Tibial artery (tissue), 4 donors: ENCODE measurements at regions not wholly inside any gene's neighbourhood (a gene's known extent, or its start where the extent isn't known, plus 50 kb on each side); places are given as distances from the start of the nearest gene placed in this dataset.

ENCODE experiments used
- DNase-seq, 2 donors: peaks; one replicate each; pipeline ENCODE4 v3.0.0-alpha.2; 2019
- H3K27ac ChIP-seq, 2 donors: fragments of 200-600 bp; sonication (generic) in 1 of 2; 1 replicate in 1 of 2; 2 replicates in 1 of 2; pipeline ENCODE4 v1.5.1; 2018 to 2019; ENCODE audit warnings: mild to moderate bottlenecking in 1 of 2
- H3K27me3 ChIP-seq, 2 donors: fragments of 200-600 bp; sonication (generic) in 1 of 2; one replicate each; pipeline versions ENCODE4 v1.5.1 to v1.6.0; 2016 to 2019
- H3K36me3 ChIP-seq, 3 donors: fragments of 200-600 bp; sonication (generic) in 2 of 3; one replicate each; pipeline ENCODE4 v1.5.1; 2016 to 2019; ENCODE audit warnings: mild to moderate bottlenecking in 2 of 3
- H3K4me1 ChIP-seq, 4 donors: fragments of 200-600 bp; sonication (generic) in 2 of 4; 1 replicate in 3 of 4; 2 replicates in 1 of 4; pipeline ENCODE4 v1.5.1; 2016 to 2019
- H3K4me3 ChIP-seq, 2 donors: fragments of 200-600 bp; sonication (generic) in 1 of 2; 1 replicate in 1 of 2; 2 replicates in 1 of 2; pipeline ENCODE4 v1.5.1; 2018 to 2019; ENCODE audit warnings: mild to moderate bottlenecking in 2 of 2
- H3K9me3 ChIP-seq, 3 donors: fragments of 200-600 bp; sonication (generic) in 1 of 3; one replicate each; pipeline ENCODE4 v1.5.1; 2016 to 2019
- intact Hi-C: fragments of 100-400 bp; cut with DNase I; formaldehyde crosslinking; loops from one replicate; pipeline ENCODE4 v1.15.0; 2023; ENCODE audit warnings: low total_unique reads
- TF ChIP-seq, protein P1 (sequence below), 2 experiments: fragments of 200-600 bp in 1 of 2; fragments of 450-650 bp in 1 of 2; IDR thresholded peaks; one replicate each; pipeline ENCODE4 v1.5.1; 2017 to 2019; ENCODE audit warnings: antibody characterized with exemption in 2 of 2, mild to moderate bottlenecking in 1 of 2, moderate library complexity in 1 of 2

GRCh38 chr6:141532211-141532610 lies 600.5 kb upstream of the GJE1 start:
- no peak for DNase-seq
- Histone ChIP-seq H3K27me3 (no peaks in the 10 kb centered on the region), H3K4me1 (no peaks in the 10 kb centered on the region), H3K27ac (no peak overlapping the region), H3K9me3 (no peaks in the 10 kb centered on the region), H3K36me3 (no peaks in the 10 kb centered on the region), H3K4me3 (no peak overlapping the region)
- TF ChIP-seq, protein P1, sequence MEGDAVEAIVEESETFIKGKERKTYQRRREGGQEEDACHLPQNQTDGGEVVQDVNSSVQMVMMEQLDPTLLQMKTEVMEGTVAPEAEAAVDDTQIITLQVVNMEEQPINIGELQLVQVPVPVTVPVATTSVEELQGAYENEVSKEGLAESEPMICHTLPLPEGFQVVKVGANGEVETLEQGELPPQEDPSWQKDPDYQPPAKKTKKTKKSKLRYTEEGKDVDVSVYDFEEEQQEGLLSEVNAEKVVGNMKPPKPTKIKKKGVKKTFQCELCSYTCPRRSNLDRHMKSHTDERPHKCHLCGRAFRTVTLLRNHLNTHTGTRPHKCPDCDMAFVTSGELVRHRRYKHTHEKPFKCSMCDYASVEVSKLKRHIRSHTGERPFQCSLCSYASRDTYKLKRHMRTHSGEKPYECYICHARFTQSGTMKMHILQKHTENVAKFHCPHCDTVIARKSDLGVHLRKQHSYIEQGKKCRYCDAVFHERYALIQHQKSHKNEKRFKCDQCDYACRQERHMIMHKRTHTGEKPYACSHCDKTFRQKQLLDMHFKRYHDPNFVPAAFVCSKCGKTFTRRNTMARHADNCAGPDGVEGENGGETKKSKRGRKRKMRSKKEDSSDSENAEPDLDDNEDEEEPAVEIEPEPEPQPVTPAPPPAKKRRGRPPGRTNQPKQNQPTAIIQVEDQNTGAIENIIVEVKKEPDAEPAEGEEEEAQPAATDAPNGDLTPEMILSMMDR (IDR thresholded peaks at IDR 0.05): no peak
- intact Hi-C loops: no loop called here

DNA sequence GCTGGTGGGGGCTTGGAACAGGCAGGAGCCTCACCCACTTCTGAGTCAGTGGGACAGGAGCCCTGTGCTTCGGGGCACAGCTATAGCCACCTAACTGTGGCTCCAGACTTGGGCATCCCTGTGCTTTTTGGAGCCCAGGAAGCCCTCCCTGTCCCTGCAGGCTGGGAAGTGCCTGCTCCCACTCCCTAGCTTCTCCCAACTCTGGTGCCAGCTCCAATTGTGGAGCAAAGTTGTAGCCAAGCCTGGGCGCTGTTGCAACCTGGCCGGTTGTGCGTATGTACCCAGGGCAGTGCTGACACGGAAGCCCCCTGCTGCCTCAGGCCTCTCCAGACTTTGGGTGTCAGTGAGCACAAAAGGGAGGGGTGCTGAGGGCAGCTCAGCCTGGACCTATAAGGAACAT lies 601.7 kb upstream of the GJE1 start:
- intact Hi-C loops: no loop called here
- H3K27me3 ChIP-seq: no peaks in the 10 kb centered on the region
- no peaks in the 10 kb centered on the region for H3K36me3 ChIP-seq
- no peak for DNase-seq
- no peak overlapping the region for H3K4me3 ChIP-seq
- H3K4me1 ChIP-seq: no peaks in the 10 kb centered on the region
- TF ChIP-seq, protein P1 (IDR thresholded peaks at IDR 0.05): no peak
- H3K9me3 ChIP-seq: no peaks in the 10 kb centered on the region
- H3K27ac ChIP-seq: no peak overlapping the region

DNA sequence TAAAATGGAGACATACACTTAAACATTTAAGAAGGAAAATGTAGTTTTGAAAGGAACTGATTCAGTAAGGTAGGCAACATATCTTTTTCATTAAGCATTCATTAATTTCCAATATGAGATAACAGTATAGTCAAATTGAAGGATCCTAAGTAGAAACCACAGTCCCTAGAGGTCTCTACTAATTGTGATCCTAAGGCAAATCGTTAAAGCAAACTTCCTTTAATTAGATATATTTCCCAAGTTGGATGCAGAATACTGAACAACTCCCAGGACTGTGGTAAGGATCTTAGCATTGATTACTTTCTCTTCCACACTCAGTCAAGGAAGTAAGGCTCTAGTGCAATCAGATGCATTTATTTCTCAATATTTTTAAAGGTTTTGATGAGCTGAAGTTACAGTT lies 604.1 kb upstream of the GJE1 start:
- Histone ChIP-seq H3K27ac (no peak overlapping the region), H3K36me3 (no peaks in the 10 kb centered on the region), H3K4me1 (no peaks in the 10 kb centered on the region), H3K9me3 (no peaks in the 10 kb centered on the region), H3K27me3 (no peaks in the 10 kb centered on the region), H3K4me3 (no peak overlapping the region)
- DNase-seq: no peak
- TF ChIP-seq, protein P1 (IDR thresholded peaks at IDR 0.05): no peak
- intact Hi-C loops: no loop called here

DNA sequence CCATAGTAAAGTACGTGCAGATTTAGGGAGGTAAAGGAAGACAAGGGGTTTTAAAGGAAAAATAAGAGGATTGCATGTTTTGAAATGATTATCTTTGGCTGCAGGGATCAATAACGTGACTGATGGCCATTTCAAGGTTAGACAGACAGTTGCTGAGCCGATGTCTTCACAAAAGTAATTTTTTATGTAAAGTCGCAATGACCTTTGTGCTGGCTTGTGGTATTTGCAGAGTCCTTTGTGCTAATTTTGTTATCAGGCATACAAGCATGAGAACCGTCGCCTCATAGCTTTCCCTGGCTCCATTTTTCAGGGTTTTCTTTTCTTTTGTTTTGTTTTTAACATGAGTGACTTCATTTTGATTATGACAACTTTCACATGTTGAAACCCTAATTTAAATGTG lies 605.7 kb upstream of the GJE1 start:
- Histone ChIP-seq H3K27ac (no peak overlapping the region), H3K27me3 (no peaks in the 10 kb centered on the region), H3K4me3 (no peak overlapping the region), H3K9me3 (no peaks in the 10 kb centered on the region), H3K36me3 (no peaks in the 10 kb centered on the region), H3K4me1 (no peaks in the 10 kb centered on the region)
- intact Hi-C loops: no loop called here
- TF ChIP-seq, protein P1 (IDR thresholded peaks at IDR 0.05): no peak
- no peak for DNase-seq

DNA sequence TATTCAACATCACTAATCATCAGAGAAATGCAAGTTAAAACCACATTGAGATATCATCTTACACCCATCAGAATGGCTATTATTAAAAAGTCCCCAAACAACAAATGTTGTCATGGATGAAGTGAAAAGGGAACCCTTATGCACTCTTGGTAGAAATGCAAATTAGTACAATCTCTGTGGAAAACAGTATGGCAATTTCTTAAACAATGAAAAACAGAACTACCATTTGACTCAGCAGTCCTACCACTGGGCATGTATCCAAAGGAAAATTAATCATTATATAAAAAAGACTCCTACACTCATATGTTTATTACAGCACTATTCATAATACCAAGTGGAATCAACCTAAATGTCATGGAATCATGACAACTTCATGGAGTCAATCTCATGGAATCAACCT lies 611.3 kb upstream of the GJE1 start:
- Histone ChIP-seq H3K36me3 (no peaks in the 10 kb centered on the region), H3K27ac (no peak overlapping the region), H3K4me1 (no peaks in the 10 kb centered on the region), H3K27me3 (no peaks in the 10 kb centered on the region), H3K4me3 (no peak overlapping the region), H3K9me3 (no peaks in the 10 kb centered on the region)
- intact Hi-C loops: no loop called here
- DNase-seq: no peak
- TF ChIP-seq, protein P1 (IDR thresholded peaks at IDR 0.05): no peak

- no peak for DNase-seq
- no peaks in the 10 kb centered on the region for H3K36me3 ChIP-seq
- TF ChIP-seq, protein P1 (IDR thresholded peaks at IDR 0.05): no peak
Measured at GRCh38 chr6:141513830-141514229, 618.9 kb upstream of the GJE1 start.

More at GRCh38 chr6:141513830-141514229, 618.9 kb upstream of the GJE1 start:
- H3K9me3 ChIP-seq: no peaks in the 10 kb centered on the region
- intact Hi-C loops: no loop called here
- H3K27me3 ChIP-seq: no peaks in the 10 kb centered on the region
- no peaks in the 10 kb centered on the region for H3K4me1 ChIP-seq
- no peak overlapping the region for H3K4me3 ChIP-seq
- no peak overlapping the region for H3K27ac ChIP-seq
